ENCODE measurements at regions not wholly inside any gene's neighbourhood (a gene's known extent, or its start where the extent isn't known, plus 50 kb on each side); places are given as distances from the start of the nearest gene placed in this dataset.

DNA sequence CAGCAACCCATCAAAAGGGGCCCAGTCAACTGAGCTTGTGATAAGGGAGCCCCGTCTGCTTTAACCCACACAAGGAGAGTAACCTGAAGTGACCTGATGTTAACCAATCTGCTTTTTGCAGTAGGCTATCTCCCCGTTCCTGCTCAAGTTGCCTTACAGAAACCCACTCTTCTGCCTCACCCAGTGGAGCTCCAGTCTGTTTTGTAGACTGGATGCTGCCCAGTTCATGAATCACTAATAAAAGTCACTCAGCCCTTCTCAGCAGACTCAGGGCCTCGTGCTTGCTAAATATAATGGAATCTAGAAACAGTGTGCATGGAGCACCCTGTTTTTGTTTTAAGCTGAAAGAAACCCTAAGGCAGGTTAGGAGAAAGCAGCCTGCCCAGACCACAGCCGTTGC lies 312.3 kb downstream of the FBXW7 start:
- DNase-seq = no peak
- H3K4me1 Mint-ChIP-seq = peaks cover 20% of the 10 kb centered on the region
- H3K4me3 Mint-ChIP-seq = no peak overlapping the region
- peaks cover 7% of the 10 kb centered on the region for H3K9me3 Mint-ChIP-seq
- no peak overlapping the region for H3K27ac Mint-ChIP-seq
- TF ChIP-seq, protein P1, sequence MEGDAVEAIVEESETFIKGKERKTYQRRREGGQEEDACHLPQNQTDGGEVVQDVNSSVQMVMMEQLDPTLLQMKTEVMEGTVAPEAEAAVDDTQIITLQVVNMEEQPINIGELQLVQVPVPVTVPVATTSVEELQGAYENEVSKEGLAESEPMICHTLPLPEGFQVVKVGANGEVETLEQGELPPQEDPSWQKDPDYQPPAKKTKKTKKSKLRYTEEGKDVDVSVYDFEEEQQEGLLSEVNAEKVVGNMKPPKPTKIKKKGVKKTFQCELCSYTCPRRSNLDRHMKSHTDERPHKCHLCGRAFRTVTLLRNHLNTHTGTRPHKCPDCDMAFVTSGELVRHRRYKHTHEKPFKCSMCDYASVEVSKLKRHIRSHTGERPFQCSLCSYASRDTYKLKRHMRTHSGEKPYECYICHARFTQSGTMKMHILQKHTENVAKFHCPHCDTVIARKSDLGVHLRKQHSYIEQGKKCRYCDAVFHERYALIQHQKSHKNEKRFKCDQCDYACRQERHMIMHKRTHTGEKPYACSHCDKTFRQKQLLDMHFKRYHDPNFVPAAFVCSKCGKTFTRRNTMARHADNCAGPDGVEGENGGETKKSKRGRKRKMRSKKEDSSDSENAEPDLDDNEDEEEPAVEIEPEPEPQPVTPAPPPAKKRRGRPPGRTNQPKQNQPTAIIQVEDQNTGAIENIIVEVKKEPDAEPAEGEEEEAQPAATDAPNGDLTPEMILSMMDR (IDR thresholded peaks at IDR 0.05) = no peak
- H3K36me3 Mint-ChIP-seq (ENCODE audit: low read depth) = no peaks in the 10 kb centered on the region
- H3K27me3 Mint-ChIP-seq (ENCODE audit: low read depth, poor library complexity) = peaks cover 13% of the 10 kb centered on the region

DNA sequence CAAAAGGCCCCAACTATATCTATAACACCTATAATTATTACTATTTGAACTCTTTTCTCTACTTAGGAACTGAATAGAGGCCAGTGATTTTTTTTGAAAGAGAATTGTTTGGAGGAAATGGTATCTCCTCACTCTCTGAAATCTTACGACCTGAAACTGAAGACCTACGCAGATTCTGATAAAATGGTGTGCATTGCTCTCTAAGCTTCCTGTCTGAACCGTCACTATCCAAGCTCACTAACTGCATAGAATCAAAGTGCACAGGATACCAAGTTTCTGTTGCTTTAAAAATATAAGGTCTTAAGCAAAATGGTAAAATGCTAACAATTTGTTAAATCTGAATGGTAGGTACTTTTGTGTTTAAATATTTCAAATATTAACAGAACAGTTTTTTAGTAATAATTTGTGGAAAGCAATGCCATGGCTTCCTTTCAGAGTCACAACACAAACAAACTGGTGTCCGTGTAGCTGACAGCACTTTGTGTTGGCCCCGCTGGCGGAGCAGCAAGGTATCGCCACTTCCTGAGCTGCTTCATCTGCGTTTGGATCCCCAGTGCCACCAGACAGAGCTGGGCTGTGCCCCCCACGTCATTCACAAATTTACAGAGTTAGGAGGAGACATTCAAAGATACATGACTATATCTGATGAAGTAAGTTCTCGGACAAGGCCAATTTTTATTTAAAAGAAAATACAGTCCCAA lies 313.9 kb downstream of the FBXW7 start:
- DNase-seq = no peak
- no peak overlapping the region for H3K27ac Mint-ChIP-seq
- H3K4me1 Mint-ChIP-seq = peaks cover 31% of the 10 kb centered on the region
- TF ChIP-seq, protein P1 (IDR thresholded peaks at IDR 0.05) = no peak
- H3K36me3 Mint-ChIP-seq (ENCODE audit: low read depth) = no peaks in the 10 kb centered on the region
- no peak overlapping the region for H3K4me3 Mint-ChIP-seq
- H3K9me3 Mint-ChIP-seq = peaks cover 11% of the 10 kb centered on the region
- H3K27me3 Mint-ChIP-seq (ENCODE audit: low read depth, poor library complexity) = peaks cover 7% of the 10 kb centered on the region

DNA sequence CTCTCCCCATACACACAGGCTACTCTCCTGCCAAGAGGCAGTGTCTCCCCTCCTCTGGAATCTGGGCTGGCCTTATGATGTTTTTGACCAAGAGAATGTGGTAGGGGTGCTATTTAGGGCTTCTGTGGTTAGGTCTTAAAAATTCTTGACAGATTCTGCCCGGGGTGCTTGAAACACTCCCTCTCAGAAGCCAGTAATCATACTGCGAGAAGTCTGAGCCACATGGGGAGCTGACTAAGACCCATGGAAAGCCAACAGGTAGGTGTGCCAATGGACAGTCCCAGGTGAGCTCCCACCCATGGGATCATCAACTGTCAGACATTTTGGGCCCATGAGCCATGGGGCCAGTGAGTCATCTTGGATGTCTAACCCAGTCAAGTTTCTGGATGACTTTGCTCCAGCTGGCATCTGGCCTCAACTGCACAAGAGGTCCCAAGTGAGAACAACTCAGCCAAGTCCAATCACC lies 315.7 kb downstream of the FBXW7 start:
- no peak overlapping the region for H3K4me3 Mint-ChIP-seq
- no peak overlapping the region for H3K27ac Mint-ChIP-seq
- DNase-seq = no peak
- H3K36me3 Mint-ChIP-seq (ENCODE audit: low read depth) = peaks cover 8% of the 10 kb centered on the region
- TF ChIP-seq, protein P1 (IDR thresholded peaks at IDR 0.05) = no peak
- H3K9me3 Mint-ChIP-seq = peaks cover 24% of the 10 kb centered on the region
- peaks cover 43% of the 10 kb centered on the region for H3K4me1 Mint-ChIP-seq
- H3K27me3 Mint-ChIP-seq (ENCODE audit: low read depth, poor library complexity) = peaks cover 3% of the 10 kb centered on the region

DNA sequence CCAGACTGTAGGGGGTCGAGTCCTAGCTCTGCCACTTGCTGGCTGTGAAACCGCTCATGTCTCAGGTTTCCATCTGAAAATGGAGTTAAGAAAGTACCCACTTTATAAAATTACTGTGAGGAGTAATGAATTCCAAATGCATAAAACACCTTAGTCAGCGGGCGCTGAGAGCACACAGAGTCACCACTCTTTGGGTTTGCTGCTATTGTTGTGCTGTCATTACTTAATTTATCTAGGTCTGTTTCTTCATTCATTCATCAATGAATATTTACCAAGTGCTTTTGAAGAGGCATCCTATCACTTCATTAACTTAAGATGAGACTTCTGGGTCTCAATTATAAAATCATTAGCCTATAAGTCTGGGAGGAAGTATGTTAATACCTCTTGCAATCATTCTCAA lies 317.3 kb downstream of the FBXW7 start:
- Mint-ChIP-seq H3K9me3 (peaks cover 38% of the 10 kb centered on the region), H3K4me1 (peaks cover 37% of the 10 kb centered on the region), H3K4me3 (no peak overlapping the region), H3K27me3 (ENCODE audit: low read depth, poor library complexity) (peaks cover 3% of the 10 kb centered on the region), H3K36me3 (ENCODE audit: low read depth) (peaks cover 23% of the 10 kb centered on the region), H3K27ac (no peak overlapping the region)
- TF ChIP-seq, protein P1 (IDR thresholded peaks at IDR 0.05) = no peak
- DNase-seq = no peak

DNA sequence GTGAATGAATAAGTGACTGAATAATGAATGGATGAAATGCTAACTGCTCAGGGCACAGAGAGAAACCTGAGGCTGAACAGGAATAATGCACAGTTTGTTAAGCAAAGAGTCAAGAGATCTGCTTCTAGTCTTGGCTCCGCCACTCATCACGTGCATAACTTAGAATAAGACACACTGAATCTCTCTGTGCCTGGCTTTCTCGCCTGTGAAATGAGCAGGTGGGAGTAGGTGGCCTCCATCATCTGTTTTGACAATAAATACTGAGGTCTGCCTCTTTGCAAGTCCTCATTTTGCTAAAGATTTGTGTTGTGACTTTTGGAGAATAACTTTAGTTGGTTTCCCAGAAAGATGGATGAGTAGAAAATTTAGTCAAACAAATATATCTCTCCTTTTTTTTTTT lies 318.0 kb downstream of the FBXW7 start:
- Mint-ChIP-seq H3K4me1 (peaks cover 41% of the 10 kb centered on the region), H3K36me3 (ENCODE audit: low read depth) (peaks cover 29% of the 10 kb centered on the region), H3K4me3 (peak overlapping the region; percentile 16), H3K27me3 (ENCODE audit: low read depth, poor library complexity) (peaks cover 3% of the 10 kb centered on the region), H3K9me3 (peaks cover 40% of the 10 kb centered on the region), H3K27ac (peak overlapping the region; percentile 95)
- DNase-seq = no peak
- TF ChIP-seq, protein P1 (IDR thresholded peaks at IDR 0.05) = no peak

Measured in nephron progenitor cell (in vitro differentiated cells).